Stimulated activated CD8-positive, alpha-beta memory T cell treated with anti-CD3 and anti-CD28 coated beads, Interleukin-7, amount 100 ng/mL, for 48 hours (primary cell): ENCODE measurements at regions not wholly inside any gene's neighbourhood (a gene's known extent, or its start where the extent isn't known, plus 50 kb on each side); places are given as distances from the start of the nearest gene placed in this dataset.
"Not testable (repeated sequence)": the region's sequence is repeated elsewhere in the genome, so short reads cannot be mapped to it uniquely, and the experiment has no call there.

Experiments used
- DNase-seq, 2 donors: peaks; one replicate each; pipeline ENCODE4 v3.0.0-alpha.2; 2020; ENCODE audit warnings: low read depth in 1 of 2; ENCODE audit errors: extremely low read depth in 1 of 2

GRCh38 chr9:25808554-25808953 is 130.3 kb upstream of the TUSC1 start:
- DNase-seq = no peak

- DNase-seq = no peak
Observed at GRCh38 chr9:25804856-25805255, 126.6 kb upstream of the TUSC1 start.

- DNase-seq = not testable (repeated sequence)
Observed at GRCh38 chr9:25801989-25802388, 123.7 kb upstream of the TUSC1 start.

GRCh38 chr9:25773805-25774204 is 95.6 kb upstream of the TUSC1 start:
- no peak for DNase-seq

- DNase-seq = no peak
Observed at GRCh38 chr9:25755951-25756350, 77.7 kb upstream of the TUSC1 start.

- DNase-seq = no peak
Observed at GRCh38 chr9:25752398-25752797, 74.2 kb upstream of the TUSC1 start.

- no peak for DNase-seq
Observed at GRCh38 chr9:25742256-25742655, 64.0 kb upstream of the TUSC1 start.

- DNase-seq = no peak
Observed at GRCh38 chr9:25733336-25733982, 55.2 kb upstream of the TUSC1 start.

- not testable (repeated sequence) for DNase-seq
Observed at GRCh38 chr9:25731895-25732794, 53.9 kb upstream of the TUSC1 start.
